ENCODE measurements at regions not wholly inside any gene's neighbourhood (a gene's known extent, or its start where the extent isn't known, plus 50 kb on each side); places are given as distances from the start of the nearest gene placed in this dataset.

DNA sequence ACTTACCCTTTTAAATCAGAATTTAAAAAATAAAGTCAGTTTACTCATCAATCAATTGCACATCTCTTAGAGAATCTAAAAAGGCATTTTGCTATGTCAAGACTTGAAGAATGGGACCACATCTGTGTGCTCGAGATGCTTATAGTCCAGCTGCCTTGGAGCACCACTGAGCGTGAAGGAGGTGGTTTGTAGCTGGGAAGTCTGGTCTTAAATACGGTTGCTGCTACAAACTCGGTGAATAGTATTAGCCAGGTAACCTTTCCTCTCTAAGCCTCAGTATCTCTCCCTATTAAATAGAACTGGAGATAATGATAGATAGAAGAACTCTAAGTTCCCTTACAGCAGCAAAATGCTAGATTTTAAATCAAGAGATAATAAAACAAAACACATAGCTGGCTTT is 289.7 kb downstream of the TRIB2 start:
- TF ChIP-seq CTCF (conservative IDR thresholded peaks at IDR 0.05; ENCODE audit: low read length) (no peak), EZH2phosphoT487 (IDR thresholded peaks at IDR 0.05; ENCODE audit: borderline replicate concordance, low read depth, low read length) (no peak)
